ENCODE measurements at regions not wholly inside any gene's neighbourhood (a gene's known extent, or its start where the extent isn't known, plus 50 kb on each side); places are given as distances from the start of the nearest gene placed in this dataset.

DNA sequence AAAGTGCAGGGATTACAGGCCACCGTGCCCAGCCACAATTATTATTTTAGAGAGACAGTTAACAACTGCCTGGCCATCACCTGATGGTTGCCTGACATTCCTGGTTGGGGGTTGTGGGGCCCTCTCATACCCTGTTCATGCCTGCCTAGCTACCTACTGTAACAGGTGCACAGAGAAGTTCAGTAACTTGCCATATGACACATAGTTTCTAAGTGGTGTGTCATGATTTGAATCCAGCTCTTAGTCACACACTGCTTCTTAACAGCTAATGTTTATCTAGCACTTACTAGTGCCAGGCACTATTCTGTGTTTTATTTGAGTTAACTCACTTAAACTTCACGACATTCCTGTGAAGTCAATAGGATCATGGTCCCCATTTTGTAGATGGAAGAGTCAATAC lies 122.7 kb upstream of the JADE1 start:
- no peaks in the 10 kb centered on the region for H3K36me3 ChIP-seq
- H3K27me3 ChIP-seq = no peaks in the 10 kb centered on the region
- no peak overlapping the region for H3K4me3 ChIP-seq
- H3K9me3 ChIP-seq = no peaks in the 10 kb centered on the region
- ATAC-seq = no peak
- intact Hi-C loops (cut with DNase I) = no loop called here
- TF ChIP-seq POLR2A (IDR thresholded peaks at IDR 0.05) = no peak
- TF ChIP-seq, protein P1, sequence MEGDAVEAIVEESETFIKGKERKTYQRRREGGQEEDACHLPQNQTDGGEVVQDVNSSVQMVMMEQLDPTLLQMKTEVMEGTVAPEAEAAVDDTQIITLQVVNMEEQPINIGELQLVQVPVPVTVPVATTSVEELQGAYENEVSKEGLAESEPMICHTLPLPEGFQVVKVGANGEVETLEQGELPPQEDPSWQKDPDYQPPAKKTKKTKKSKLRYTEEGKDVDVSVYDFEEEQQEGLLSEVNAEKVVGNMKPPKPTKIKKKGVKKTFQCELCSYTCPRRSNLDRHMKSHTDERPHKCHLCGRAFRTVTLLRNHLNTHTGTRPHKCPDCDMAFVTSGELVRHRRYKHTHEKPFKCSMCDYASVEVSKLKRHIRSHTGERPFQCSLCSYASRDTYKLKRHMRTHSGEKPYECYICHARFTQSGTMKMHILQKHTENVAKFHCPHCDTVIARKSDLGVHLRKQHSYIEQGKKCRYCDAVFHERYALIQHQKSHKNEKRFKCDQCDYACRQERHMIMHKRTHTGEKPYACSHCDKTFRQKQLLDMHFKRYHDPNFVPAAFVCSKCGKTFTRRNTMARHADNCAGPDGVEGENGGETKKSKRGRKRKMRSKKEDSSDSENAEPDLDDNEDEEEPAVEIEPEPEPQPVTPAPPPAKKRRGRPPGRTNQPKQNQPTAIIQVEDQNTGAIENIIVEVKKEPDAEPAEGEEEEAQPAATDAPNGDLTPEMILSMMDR (IDR thresholded peaks at IDR 0.05) = no peak
- H3K4me1 ChIP-seq = peaks cover 0 to 4% (median 0%) of the 10 kb centered on the region in 12 donors
- 93 to 97% (median 95%) methylated on average over 2 of the region's 2 CpGs for WGBS, 4 donors
- H3K27ac ChIP-seq = no peak overlapping the region
- no peak for DNase-seq

DNA sequence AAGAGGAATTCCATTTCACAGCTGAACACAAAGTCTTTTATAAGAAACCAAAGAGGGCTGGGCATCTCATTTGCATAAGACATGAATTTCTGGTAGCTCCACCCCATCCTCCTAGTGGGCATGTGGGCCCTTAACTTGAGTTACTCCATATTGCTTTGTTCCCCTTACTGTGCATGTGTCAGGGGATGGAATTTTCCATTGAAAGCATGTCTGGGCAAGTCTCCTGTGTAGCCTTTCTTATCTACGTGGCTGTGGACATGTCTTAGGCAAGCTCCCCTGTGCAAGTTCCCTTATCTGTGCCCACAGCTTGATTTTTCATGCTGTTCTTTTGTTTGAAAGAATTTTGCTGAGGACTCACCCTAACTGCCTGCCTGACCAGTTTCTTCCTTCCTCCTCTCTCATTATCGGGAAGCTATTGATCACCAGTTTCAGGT lies 123.5 kb upstream of the JADE1 start:
- H3K27me3 ChIP-seq = no peaks in the 10 kb centered on the region
- H3K27ac ChIP-seq = no peak overlapping the region
- DNase-seq (no peak), ATAC-seq (no peak)
- no peaks in the 10 kb centered on the region for H3K36me3 ChIP-seq
- 64 to 88% (median 86%) methylated on average over 2 of the region's 2 CpGs for WGBS, 4 donors
- TF ChIP-seq POLR2A (IDR thresholded peaks at IDR 0.05) = no peak
- TF ChIP-seq, protein P1 (IDR thresholded peaks at IDR 0.05) = no peak
- H3K4me3 ChIP-seq = no peak overlapping the region
- intact Hi-C loops (cut with DNase I) = no loop called here
- peaks cover 0 to 4% (median 0%) of the 10 kb centered on the region in 12 donors for H3K4me1 ChIP-seq
- no peaks in the 10 kb centered on the region for H3K9me3 ChIP-seq

DNA sequence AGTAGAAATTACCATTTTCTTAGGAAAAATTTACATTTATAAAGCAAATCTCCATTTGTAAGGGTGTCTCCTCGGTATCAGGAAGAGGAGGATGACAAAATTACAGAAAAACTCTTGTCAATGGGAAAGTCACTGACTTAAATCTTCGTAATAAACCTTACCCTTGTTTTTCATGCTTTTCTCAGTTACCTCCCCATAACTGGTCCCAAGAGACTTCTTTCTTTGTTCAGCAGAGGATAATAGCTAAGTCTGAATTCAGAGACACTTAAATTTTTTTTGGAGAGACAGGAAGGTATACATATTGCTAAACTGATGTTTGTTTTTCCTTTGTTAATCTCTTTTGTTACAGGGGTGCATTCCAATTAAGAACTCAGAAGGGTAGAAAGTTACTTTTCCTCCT lies 125.5 kb upstream of the JADE1 start:
- intact Hi-C loops (cut with DNase I) = no loop called here
- Histone ChIP-seq H3K27ac (no peak overlapping the region), H3K9me3 (no peaks in the 10 kb centered on the region), H3K4me3 (no peak overlapping the region), H3K36me3 (no peaks in the 10 kb centered on the region), H3K27me3 (no peaks in the 10 kb centered on the region), H3K4me1 (no peaks in the 10 kb centered on the region)
- no peak for TF ChIP-seq POLR2A (IDR thresholded peaks at IDR 0.05)
- TF ChIP-seq, protein P1 (IDR thresholded peaks at IDR 0.05) = no peak
- 61 to 80% (median 70%) methylated on average over 2 of the region's 2 CpGs for WGBS, 4 donors
- no peak for ATAC-seq
- no peak for DNase-seq

DNA sequence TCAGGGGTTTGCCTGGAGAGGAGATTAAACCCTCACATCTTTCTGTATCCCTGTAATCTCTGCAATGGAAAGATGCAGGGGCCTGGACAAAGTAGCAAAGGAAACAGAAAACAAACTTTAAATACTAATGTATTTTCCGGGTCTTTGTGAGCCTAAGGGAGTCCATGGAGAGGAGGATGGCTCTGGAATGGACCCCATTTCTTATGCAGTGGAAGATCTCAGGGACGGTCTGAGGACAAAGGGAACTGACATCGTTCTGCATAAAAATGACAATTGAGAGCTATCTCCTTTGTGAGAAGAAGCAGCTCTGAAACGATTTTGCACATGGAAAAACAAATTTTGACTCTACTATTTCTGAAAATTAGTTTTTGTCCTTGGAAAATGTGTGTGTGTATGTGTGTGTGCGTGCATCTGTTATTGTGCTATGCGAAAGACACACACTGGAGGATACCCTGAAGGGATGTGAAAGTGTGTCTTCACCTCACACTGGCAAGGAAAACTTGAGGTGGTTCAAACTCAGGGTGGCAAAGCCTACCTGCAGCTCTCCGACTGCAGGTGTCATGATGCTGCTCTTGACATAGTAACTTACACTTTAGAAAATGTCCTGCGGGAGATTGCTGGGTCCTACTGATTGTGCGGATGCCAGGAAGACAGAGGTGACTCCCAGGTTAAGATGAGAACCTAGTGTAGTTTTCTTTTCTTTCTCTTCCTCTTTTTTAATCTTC lies 126.4 kb upstream of the JADE1 start:
- no peak overlapping the region for H3K27ac ChIP-seq
- DNase-seq (no peak), ATAC-seq (no peak)
- no peaks in the 10 kb centered on the region for H3K36me3 ChIP-seq
- intact Hi-C loops (cut with DNase I) = no loop called here
- 64 to 71% (median 70%) methylated on average over 9 of the region's 9 CpGs for WGBS, 4 donors
- no peaks in the 10 kb centered on the region for H3K9me3 ChIP-seq
- H3K4me3 ChIP-seq = no peak overlapping the region
- no peak for TF ChIP-seq POLR2A (IDR thresholded peaks at IDR 0.05)
- TF ChIP-seq, protein P1 (IDR thresholded peaks at IDR 0.05) = no peak
- no peaks in the 10 kb centered on the region for H3K27me3 ChIP-seq
- no peaks in the 10 kb centered on the region for H3K4me1 ChIP-seq

All from heart left ventricle (tissue), 16 donors.